HUDEP-2 (cell line): ENCODE measurements at regions not wholly inside any gene's neighbourhood (a gene's known extent, or its start where the extent isn't known, plus 50 kb on each side); places are given as distances from the start of the nearest gene placed in this dataset.

ENCODE experiments used
- DNase-seq, 76 experiments: peaks; one replicate each; lab custom pipeline; 2025; ENCODE audit not compliant: unreplicated experiment in 76 of 76; lab: John Stamatoyannopoulos, UW

DNA sequence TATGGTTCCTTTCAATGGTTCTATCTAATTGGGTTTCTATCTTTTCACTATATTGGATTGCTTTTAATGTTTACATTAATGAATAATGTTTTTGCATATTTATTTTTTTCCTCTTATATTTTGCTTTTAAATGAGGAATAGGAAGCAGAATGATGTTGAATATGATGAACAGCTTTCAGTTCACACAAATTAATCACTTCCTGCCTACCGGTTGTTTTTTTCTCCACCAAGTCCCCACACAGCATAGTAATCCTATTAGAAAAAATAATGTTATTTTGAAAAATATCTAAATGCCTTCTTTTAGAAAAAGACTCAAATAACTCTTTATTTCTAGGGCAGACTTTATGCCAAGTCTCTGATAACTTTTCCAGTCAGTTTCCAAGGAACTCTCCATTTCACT lies 184.9 kb upstream of the MIR17HG start:
- DNase-seq, result no peak

- no peak for DNase-seq
Observed at GRCh38 chr13:91165758-91166157, 181.7 kb upstream of the MIR17HG start.

DNA sequence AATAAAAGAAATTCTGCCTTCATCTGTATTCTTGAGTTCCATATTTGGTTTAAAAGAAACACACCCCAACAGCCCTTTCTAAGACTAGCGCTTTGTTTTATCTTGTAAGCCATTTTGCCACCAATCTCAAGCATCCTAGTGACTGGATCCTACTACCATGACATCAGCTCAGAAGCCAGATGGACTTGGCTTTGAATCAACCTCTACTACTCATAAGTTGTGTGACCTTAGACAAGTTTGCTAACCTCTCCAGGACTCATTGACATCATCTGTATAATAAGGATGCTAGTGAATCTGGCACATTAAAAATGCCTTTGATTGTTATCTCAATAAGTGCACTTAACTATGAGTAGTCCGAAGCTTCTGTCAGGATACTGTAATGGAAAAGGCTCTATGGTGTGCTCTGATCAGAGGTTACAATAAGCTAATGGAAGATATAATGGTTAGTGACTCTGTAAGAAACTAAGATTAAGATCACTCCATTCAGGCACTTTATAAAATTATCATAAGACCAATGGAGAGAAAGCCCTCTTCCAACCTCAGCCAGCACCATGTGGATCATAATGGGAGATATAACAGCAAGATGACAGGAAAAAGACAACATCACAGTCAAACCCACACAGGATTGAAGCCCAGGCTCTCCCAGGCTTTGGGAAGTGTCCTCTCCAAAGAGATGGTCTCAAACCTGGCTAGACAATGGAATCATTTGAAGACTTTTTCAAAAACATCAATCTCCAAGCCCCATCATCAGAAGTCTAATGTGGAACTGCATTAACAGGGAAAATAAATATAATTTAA lies 180.6 kb upstream of the MIR17HG start:
- DNase-seq, result no peak

GRCh38 chr13:91167706-91168385 lies 179.6 kb upstream of the MIR17HG start:
- no peak for DNase-seq

- DNase-seq, result no peak
Observed at GRCh38 chr13:91168386-91168711, 179.1 kb upstream of the MIR17HG start.

- DNase-seq, result no peak
Observed at GRCh38 chr13:91169321-91170050, 178.0 kb upstream of the MIR17HG start.

GRCh38 chr13:91172160-91172559 lies 175.3 kb upstream of the MIR17HG start:
- DNase-seq, result no peak

GRCh38 chr13:91174886-91175501 lies 172.5 kb upstream of the MIR17HG start:
- DNase-seq, result no peak

DNA sequence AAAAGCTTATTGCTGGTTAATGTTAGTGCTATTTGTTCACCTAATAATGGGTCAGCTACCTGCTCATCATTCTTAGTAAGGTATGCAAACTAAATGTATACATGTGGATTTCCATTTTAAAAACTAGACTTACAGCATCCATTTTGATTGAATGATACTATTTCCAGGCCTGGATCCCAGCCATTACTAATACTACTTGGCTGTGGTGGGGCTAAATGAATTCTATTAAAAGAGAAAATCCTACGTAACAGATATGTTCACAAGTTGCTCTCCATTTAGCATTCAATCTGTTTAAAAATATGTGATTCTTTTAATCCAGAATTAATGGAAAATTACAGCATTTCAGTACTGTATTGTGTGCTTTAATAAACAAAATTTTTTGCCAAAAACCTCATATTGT lies 169.4 kb upstream of the MIR17HG start:
- DNase-seq, result no peak

DNA sequence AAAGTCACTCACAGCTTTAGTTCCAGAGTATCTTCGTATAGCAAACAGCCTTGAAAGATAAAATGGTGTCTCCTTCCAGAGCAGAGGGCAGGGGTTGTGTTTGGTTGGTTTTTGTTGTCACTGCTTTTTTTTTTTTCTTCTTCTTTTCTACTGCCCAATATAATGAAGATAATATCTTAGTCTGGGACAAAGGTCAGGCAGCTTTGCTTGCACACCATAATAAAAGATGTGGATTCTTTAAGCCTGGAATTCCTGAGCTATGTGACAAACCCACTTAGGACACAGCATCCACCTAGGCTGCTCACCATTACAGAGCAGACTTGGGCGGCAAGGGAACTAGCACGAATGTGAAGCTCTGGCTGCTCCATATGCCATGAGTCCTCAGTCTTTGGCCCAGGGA lies 165.6 kb upstream of the MIR17HG start:
- DNase-seq, result no peak

GRCh38 chr13:91184244-91184926 lies 163.1 kb upstream of the MIR17HG start:
- no peak for DNase-seq

GRCh38 chr13:91185294-91185863 lies 162.1 kb upstream of the MIR17HG start:
- peak in 3 of 76 experiments; percentile 2 to 5 (median 3) for DNase-seq

DNA sequence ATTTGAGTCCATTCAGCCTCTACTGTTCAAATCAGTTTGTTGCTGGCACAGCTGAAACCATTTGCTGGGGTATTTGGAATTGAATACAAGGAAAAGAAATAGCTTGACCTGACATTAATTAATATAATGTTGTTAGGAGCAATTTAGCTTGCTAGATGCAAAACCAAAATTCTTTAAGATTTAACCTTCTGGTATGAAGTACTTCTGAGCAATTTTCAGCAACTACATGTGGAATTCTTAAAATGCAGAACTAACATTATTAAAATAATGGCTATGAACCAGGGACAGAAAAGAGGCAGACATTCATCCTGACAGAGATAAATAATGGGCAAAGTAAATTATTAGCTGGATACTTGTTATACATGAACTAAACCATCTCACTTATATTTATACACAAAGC lies 160.0 kb upstream of the MIR17HG start:
- DNase-seq, result no peak

DNA sequence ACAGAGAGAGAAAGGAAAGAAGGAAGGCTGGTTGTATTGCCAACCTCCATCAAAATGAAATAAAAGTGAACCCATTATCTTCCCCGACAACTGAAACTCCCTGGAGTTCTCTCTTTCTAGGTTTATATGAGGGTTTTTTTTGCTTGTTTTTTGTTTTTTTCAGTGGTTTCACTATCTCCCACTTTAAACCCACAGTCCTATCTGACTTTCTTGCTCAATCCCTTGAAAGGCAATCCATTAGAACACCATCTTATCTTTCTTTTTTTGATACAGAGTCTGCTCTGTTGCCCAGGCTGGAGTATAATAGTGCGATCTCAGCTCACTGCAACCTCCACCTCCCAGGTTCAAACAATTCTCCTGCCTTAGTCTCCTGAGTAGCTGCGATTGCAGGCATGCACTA lies 158.0 kb upstream of the MIR17HG start:
- DNase-seq, result no peak

DNA sequence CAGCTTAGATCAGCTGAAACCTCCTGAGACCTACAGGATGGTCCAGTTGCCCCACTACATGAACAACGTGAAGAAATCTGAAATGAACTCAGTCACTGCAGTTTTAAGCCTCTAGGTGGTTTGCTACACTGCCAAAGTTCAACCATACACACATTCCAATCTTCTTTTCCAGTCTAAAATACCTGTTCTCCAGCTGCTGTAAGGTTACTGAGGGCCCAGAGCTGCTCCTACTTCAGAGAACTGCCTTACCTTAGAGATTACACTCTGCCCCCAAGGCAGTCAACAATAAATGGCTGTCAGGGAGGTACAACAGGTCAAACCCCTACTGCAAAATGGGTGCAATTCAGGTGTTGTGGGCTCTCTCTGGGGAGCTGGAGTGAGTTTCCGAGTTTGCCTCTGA lies 154.1 kb upstream of the MIR17HG start:
- no peak for DNase-seq

DNA sequence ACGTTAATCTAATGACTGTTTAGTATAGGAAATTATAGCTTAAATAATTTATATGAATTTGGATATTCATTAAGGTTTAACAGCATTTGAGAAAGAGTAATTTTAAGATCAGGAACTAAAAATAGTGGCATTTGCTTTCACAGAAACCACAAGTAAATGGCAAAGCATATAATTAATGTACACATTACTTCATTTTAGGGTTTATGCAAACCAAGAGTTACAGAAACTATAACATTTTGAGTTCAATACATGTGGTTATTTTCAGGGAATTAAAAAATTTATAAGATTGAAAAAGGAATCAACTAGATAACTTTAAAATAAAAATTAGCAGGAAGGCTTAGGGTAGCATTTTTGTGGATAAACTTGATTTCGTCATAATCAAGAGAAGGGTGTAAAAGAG lies 151.7 kb upstream of the MIR17HG start:
- DNase-seq, result no peak

DNA sequence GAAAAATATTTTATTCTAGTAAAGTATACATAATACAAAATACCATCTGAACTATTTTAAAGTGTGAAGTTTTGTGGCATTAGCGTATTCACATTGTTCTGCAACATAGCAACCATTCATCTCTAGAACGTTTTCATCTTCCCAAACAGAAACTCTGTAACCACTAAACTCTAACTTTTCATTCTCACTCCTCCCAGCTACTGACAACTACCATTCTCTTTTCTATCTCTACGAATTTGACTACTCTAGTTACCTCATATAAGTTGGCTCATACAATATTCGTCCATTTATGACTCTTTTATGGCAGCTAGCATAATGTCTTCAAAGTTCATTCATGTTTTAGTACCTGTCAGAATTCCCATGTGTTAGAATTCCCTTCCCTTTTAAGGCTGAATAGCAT lies 150.5 kb upstream of the MIR17HG start:
- DNase-seq, result no peak

DNA sequence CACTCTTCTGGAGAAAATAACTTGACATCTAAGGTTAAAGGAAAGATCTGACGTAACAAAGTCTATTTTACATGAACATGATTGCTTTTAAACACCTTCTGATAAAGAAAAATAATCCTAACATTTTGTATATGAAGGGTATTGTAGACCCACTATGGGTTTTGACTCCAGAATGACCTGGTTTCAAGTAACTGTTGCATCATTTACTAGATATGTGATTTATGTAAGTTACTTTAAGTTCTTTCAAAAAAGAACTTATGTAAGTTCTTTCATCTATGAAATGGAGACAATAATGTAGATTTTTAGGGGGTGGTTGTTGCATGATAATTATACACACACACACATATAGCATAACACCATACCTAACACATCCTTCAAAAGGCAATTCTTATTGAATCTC lies 147.6 kb upstream of the MIR17HG start:
- DNase-seq, result no peak

- no peak for DNase-seq
Observed at GRCh38 chr13:91200486-91200885, 147.0 kb upstream of the MIR17HG start.

DNA sequence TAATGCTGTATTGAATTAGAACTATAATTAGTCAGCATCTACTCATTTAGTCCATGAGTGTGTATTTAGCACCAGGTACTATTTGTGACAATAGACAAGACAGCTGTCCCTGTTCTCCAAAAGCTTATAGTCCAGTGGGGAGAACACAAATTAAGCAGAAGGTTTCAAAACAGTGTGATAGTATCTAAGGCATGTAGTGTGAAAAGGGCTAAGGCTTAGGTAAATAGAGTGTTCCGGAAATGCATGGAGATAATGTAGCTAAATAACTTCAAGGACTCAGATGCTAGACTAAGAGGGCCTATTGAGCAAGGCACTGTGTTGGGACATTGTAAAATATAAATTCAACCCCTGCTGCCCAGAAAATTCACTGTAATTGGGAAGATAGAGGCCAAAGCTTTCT lies 144.1 kb upstream of the MIR17HG start:
- no peak for DNase-seq

DNA sequence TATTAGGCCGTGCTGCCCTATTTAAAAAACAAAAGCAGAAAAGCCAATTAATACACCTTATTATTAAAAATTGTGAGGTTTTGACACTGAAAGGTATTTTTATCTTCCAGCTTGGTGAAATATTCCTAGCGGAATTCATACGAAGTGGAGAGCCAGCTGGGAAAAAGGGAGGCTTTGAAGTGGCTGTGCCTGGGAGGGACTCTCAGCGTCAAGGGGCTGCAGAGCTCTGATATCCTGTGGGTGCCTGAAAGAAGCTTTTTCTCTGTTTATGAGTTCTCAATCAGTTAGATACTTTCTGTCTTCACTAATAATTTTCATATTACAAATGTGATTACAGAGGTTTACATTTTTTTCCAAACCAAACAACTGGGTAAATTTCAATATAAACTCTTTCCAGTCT lies 140.2 kb upstream of the MIR17HG start:
- DNase-seq, result no peak
